NOMO-1 treated with dmso at 0.1 percent for 144 hours (cell line): ENCODE measurements at regions not wholly inside any gene's neighbourhood (a gene's known extent, or its start where the extent isn't known, plus 50 kb on each side); places are given as distances from the start of the nearest gene placed in this dataset.
"Not testable (repeated sequence)": the region's sequence is repeated elsewhere in the genome, so short reads cannot be mapped to it uniquely, and the experiment has no call there.

Experiments used
- DNase-seq: peaks from one replicate; lab custom pipeline; 2025; ENCODE audit not compliant: unreplicated experiment; lab: John Stamatoyannopoulos, UW

DNA sequence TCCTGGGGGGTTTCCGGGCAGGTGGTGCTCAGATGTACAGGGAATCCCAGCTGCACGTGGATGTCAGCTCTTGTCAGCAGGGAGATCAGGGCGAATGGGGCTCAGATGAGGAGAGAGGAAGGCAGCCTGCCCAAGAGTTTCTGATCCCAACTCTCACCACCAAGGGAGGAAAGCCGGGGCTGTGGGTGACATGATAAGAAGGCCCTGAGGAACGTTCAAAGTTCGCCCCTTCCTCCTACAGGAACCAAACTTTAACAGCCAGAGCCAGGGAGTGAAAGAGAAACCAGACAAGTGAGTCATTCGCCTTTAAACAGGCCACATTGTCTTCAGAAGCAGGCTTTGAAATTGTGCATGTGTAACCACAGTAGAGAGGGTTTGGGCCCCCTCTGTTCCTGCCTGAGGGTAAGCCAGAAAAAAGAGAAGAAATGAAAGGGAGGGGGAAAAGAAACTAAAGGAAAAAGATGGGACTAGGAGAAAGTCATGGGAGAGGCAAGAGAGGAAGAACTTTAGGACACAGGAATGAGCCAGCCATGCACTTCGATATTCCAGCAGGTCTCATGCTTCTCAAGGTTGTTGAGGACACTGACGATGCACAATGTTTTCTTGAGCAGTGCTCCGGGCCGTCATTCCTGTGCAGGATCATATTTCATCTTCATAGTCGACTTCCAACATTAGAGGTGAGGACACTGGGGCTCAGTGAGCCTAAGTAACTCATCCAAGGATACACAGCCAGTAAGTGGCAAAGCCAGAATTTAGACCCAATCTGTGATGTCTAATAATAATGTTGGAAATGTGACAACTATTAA, 691.4 kb upstream of the TBX3 start:
- no peak for DNase-seq

DNA sequence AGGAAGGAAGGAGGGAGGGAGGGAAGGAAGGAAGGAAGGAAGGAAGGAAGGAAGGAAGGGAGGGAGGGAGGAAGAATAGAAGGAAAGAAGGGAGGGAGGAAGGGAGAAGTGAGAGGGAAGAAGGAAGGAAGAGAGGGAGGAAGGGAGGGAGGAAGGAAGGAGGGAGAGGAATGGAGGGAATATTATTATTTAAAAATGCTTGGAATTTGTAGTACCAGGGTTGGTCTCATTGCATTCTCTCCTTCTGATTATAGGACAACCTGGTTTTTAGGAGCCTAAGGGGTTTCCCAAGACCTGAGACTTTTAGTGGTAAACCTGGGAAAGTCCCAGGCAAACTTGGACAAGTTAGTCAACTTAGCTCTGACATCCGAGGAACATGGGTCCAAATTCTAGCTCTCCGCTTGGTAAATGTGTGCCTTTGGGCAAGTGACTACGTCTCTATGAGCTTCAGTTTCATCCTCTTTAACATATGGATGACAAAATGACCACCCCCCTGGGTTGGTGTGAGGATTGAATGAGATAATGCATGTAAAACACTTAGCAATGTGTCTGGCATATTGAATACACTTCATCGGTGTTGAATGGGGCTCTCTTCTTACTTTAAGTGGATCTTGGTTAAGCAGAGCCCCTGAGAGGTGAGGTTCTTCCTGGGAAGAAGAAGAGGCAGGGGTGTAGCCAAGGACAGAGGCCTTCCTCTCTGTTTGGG, 690.7 kb upstream of the TBX3 start:
- no peak for DNase-seq

DNA sequence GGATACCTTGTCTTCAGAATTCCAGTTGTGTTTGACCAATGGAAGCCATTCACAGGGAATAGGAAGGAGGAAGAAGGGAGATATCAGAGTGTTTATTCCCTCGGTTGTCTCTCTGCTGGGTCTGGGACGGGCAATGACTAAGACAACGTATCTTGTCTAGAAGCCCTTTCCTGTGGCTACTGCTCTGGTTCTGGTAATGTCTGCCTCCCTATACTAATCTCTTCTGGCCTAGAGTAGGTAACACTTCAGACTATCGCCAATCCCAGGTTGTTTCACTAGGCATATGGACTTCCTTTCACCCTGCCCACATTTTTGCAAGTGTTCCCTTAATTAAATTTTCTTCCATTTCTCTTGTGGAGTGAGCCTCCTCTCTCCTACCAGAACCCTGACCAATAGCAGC, 687.7 kb upstream of the TBX3 start:
- DNase-seq: no peak

DNA sequence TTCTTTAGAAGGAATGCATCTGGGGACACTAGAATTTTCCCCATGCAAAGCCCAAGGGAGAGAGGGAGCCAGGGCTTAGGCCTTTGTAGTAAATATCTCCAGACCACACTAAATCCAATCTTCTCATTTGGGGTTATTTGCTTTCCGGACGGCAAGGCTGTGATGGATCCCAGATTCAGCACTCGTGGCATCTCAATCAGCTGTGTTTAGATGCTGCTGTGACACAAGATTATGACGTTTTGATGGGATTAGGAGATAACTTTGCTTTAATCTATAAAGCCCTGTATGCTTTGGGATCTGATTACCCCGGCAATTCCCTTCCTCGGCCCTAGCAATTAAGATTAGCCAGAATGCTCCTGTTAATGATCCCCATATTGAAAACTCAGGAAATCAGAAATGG, 686.7 kb upstream of the TBX3 start:
- no peak for DNase-seq

DNA sequence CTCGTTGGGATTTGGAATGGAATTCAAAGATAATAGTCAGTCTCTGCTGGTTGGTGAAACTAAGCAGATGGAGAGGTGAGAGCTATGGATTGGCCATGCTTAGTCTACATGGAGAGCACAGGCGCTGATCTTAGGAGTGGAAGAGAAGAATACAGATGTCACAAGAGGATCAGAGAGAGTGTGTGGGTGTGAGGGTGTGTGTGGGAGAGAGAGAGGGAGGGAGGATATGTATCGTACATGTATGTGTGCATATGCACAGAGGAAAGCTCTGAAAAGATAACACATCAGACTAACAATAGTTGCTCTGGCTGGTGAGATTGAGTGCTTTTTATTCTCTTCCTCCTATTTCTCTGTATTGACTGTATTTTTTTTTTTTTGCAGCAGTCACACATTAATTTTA, 686.2 kb upstream of the TBX3 start:
- no peak for DNase-seq

DNA sequence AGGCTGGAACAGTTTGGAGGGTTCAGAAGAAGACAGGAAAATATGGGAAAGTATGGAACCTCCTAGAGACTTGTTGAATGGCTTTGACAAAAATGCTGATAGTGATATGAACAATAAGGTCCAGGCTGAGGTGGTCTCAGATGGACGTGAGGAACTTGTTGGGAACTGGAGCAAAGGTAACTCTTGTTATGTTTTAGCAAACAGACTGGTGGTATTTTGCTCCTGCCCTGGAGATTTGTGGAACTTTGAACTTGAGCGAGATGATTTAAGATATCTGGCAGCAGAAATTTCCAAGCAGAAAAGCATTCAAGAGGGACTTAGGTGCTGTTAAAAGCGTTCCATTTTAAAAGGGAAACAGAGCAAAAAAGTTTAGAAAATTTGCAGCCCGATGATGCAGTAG, 682.3 kb upstream of the TBX3 start:
- DNase-seq: not testable (repeated sequence)

DNA sequence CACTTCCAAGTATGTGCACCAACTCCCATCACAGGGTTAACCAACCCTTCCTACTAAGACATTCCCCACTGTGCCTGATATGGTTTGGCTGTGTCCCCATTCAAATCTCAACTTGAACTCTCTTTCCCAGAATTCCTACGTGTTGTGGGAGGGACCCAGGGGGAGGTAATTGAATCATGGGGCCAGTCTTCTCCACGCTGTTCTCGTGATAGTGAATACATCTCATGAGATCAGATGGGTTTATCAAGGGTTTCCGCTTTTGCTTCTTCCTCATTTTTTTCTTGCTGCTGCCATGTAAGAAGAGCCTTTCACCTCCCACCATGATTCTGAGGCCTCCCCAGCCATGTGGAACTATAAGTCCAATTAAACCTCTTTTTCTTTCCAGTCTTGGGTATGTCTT, 681.8 kb upstream of the TBX3 start:
- not testable (repeated sequence) for DNase-seq

DNA sequence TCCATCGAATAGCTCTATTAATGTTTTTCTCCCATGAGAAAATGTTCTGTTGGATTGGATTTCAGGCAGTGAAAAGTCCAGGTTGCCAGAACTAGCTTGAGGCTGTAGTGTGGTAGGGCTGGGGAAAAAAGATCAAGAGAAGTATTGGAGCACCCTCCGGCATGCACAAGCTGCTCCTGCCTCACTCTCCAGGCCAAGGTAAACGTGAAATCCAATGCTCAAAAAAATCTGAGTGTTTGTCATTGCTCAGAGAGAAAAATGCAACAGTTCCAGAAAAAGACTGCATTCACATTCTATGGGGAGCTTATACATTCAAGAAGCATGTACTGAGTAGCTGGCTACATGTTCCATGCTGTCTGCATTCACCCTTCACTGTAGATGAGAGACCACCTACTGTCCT, 680.9 kb upstream of the TBX3 start:
- no peak for DNase-seq

DNA sequence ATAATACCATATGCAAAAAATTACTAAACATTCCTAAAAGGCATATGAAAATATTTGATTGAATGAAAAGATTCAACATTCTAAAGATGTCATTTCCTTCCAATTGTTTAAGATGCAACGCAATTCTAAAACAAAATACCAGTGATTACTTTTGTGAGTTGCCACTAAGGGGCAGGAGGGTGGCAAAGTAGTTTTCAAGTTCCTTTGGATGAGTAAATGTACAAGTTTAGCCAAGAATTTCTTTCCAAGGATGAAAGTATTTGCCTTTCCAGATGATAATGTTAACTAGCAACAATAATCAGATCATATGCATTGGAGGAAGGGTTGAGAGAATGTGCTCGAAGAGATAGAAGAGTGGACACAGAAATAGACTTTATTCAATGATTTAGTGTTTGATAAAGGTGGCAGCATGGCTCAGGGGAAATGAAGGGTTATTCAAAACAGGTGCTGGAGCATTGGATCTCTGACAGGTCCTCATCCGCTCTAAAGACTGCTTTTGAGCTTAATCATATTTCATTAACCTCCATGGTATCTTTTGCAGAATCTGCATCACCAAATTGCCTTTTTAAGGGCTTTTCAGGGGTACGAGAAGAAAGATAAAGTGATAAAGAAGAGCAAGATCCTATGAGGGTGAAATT, 678.5 kb upstream of the TBX3 start:
- no peak for DNase-seq

DNA sequence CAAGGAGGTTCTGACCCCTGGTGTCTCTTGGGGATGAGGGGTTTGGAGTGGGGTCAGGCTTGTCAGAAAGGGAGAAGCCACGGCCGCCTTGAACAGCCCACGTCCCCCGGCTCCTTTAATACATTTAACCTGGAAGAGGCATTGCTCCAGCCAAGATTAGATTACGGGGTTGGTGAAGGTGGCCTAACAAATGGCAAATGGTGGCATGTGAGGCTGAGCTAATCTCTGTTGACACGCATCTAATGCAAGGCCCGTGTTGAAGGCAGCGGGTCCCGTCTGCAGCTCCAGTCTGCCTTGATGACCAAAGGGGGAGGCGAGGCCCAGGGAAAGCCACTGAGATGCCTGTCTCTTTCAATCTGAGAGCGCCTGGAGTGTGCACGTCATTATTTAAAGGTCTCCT, 673.7 kb upstream of the TBX3 start:
- no peak for DNase-seq

DNA sequence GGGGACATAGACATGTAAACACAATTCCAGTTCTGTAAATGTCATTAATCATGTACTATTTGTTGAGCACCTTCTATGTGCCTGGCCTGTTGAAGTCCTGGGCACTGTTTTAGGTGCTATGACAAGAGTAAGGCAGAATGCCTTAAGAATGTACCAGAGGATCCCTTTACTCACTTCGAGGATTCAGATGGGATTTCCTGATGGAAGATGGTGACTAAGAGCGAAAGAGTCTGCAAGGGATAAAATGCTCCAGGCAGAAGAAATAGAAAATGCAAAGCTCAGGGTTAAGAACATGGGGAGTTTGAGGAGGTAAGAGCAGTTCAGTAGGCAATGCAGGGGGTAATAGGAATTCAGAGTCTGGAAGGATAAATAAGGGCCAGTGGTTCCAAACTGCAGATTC, 671.3 kb upstream of the TBX3 start:
- no peak for DNase-seq

DNA sequence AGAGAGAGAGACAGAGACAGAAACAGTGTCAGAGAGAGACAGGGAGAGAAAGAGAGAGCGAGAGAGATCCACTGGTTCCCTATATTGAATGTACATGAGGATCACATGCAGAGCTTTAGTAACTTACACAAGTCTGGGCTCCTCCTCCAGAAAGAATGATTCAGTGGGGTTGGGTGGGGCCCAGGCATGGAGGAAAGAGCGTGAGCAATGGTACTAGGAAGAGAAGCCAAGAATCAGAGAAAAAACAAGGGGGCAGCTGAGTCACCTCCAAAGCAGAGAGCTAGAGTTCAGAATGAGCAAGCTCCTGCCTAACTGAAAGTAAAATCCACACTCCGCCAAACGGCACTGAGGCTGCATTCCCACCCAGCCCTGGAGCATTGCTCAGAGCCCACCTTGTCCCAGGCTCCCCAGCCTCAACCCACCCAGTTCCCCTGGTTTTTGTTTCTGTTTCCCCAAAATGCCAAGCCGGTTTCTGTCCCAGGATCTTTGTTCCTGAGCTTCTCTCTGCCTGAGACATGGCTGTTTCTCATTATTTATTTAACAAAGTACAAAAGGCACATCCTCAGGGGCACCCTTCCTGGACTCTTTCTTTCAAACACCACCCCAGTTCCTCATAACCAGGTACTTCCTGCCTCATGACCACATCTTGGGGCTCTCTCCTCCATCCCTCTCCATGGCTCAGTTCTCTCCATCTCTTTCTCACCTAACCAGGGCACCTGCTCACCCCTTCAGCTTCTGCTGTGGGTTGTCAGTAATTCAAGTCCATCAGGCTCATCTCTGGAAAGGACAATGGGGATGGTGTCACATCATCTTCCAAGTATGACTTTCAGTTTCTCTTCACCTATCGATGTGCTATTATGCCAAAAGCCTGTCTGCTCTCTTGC, 670.3 kb upstream of the TBX3 start:
- DNase-seq: peak; percentile 75

DNA sequence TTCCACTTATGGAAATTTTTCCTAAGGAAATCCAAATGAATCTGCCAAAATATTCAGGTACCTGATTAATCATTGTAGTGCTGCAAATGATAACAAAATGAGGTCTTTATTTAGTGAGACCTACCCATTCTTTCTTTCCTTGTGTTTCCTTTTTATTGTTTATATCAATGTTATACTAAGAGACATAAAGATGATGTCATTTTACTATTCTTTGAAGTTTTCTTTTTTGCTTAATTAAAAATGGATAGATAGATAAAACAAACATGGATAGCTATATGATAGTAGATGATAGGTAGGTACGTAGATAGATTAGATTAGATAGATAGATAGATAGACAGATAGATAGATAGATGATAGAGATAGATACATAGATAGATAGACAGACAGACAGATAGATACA, 669.5 kb upstream of the TBX3 start:
- DNase-seq: no peak

DNA sequence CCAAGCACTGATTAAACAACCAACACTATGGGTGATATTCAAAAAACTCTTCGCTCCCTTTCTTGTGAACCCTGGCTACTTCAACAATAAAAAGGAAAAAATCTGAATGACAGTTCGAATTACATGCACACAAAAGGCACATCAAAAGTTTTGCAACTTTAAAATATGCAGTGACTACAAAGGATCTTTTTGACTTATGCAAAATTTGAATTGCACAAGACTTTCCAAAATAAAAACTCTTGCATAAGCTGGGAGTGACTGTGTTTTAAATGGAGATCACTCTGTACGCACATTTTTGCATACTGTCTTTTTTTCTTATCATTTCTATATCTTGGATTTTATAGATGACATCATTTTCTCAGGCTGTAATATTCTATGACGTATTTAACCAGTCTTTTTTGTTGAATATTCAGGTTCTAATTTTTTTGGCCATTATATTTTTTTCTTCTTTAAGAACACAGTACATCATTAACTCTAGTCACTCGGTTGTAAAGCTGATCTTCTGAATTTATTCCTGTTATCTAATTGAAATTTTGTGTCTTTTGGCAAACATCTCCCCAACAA, 667.6 kb upstream of the TBX3 start:
- DNase-seq: peak; percentile 51

DNA sequence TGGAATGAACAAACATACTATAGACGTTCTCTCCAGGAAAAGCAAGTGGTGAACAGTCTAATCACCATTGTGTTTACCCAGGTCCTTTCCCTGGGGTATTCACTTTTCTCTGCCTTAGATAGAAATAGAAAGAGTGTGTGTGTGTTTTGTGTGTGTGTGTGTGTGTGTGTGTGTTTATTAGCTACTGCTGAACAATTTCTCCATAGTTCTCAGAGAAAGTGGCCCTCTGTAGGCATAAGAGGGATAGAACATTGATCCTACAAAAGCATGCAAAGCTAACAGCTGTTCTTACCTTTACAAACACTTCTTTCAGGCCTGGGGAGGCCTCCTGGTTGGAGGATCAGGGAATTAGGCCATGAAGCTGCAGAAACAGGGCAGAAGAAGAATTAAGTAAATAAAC, 665.7 kb upstream of the TBX3 start:
- DNase-seq: no peak

DNA sequence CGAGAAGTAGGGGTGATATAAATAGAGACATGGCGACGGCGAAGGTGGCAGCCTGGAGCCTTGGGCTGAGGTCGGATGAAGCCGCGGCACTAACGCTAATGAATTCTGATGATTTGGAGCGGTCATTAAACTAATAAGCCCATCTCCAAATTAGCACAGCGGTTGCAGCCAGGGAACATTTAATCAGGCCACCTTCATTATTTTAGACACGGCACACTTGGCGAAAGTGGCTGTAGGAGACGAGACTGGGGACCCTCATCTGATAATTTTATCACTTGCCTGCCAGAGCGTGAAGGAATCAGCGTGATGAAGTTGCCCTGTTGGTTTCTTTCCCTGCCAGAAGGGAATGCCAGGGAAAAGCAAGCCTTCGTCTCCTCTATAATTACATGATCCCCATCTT, 664.3 kb upstream of the TBX3 start:
- DNase-seq: no peak

DNA sequence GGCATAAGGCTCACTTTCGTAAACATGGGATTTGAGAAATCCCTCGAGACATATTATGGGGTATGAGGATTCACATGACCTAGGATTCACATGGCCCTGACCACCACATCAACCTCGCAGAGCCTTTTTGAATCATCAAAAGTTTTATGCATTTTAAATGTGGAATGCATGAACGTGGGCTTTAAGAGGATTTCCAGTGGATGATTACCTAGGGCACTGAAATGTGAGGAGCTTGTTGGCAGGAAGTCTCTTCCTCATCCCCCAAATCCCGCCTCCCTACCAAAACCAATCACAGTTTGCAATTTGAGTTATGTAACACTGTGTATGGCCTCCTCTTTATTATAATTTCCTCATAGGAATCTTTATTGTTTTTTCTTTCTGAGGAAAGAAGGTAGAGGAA, 659.6 kb upstream of the TBX3 start:
- DNase-seq: no peak

DNA sequence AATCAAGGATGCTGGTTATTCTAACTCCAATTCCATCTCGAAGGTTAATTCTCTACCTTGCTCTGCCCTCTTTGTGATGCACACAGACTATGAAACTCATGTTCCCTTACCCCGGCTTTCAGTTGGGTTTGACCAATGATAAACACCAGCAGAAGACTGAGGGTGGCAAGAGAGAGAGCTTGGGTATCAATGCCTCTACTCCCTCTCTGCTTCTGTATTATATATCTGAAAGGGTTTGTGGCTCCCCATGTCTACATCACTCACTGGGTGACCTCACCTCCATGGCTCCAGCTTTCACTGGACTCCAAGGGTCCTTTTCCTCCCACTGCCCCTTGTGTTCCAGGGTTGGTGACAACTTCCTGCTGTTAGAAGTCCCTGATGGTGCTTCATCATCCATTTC, 659.0 kb upstream of the TBX3 start:
- DNase-seq: no peak

DNA sequence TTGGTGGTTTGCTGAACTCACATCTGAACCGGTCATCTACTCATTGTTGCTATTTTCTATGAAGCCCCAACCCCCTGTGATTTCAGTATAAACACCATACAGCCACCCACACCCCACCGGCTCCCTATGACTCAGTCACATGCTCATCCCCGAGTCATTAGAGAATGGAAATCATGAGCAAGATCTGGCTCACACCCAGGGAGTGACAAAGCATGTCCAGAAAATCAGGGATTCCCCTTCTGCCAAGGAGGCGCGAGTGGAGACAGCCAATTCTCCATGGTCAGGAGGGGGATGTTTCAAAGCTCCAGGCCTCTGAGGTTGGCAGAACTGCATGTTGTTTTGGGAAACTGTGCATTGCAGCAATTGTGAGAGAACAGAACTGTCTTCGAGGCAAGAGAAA, 657.5 kb upstream of the TBX3 start:
- no peak for DNase-seq

DNA sequence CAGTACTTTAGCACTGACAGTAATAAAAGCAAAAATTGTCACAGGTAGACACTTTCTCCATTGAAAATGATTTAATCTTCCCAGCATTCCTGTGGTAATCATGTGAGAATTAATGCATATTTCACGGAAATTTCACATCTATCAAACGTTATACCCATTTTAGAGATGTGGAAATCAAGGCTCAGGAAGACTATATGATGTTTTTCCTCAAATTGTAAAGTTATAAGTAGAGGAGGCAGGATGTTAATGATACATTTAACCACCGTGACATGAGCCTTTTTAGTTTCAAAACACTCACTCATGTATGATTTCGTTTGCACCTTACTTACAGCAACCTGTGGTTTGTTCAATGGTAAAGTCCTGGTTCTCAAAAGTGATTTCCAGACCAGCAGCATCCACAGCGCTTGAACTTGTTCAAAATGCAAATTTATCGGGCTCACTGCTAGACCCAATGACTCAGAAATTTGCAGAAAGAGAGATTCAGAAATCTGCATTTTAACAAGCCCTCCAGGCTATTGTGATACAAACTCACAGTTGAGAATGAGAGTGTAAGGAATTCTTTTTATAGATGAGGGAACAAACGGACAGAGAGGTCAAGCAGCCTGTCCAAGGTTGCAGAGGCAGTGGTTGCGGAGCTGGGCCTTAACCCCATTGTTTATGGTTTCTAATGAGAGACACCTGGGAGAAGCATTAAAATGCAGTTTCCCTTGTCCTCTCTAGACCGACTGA, 654.8 kb upstream of the TBX3 start:
- DNase-seq: no peak
